ENCODE measurements at regions not wholly inside any gene's neighbourhood (a gene's known extent, or its start where the extent isn't known, plus 50 kb on each side); places are given as distances from the start of the nearest gene placed in this dataset.

- no peak for TF ChIP-seq CTCF (IDR thresholded peaks at IDR 0.05)
- intact Hi-C loops (cut with DNase I), result no loop called here
- no peak overlapping the region for H3K27ac ChIP-seq
- H3K36me3 ChIP-seq, result no peaks in the 10 kb centered on the region
- DNase-seq, result no peak
- H3K9me3 ChIP-seq, result no peaks in the 10 kb centered on the region
- H3K27me3 ChIP-seq (ENCODE audit: low read depth), result no peaks in the 10 kb centered on the region
- no peaks in the 10 kb centered on the region for H3K4me1 ChIP-seq
- ATAC-seq, result no peak
- H3K4me3 ChIP-seq, result no peak overlapping the region
Measured at GRCh38 chr13:75165543-75166230, 316.3 kb downstream of the TBC1D4 start.

DNA sequence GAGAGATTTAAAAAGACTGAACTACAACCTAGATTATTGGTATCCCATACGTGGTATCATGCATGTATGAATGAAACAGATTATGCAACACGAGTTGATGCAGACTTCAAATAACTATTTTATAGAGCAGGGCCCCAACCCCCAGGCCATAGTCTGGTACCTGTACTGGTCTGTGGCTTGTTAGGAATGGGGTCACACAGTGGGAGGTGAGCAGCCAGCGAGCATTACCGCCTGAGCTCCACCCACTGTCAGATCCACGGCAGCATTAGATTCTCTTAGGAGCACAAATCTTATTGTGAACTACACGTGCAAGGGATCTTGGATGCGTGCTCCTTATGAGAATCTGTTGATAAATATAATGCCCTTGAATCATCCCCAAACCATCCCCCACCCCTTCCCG is 320.2 kb downstream of the TBC1D4 start:
- Histone ChIP-seq H3K9me3 (no peaks in the 10 kb centered on the region), H3K4me3 (no peak overlapping the region), H3K27ac (no peak overlapping the region), H3K4me1 (no peaks in the 10 kb centered on the region), H3K36me3 (no peaks in the 10 kb centered on the region), H3K27me3 (ENCODE audit: low read depth) (no peaks in the 10 kb centered on the region)
- no peak for TF ChIP-seq CTCF (IDR thresholded peaks at IDR 0.05)
- ATAC-seq (no peak), DNase-seq (no peak)
- intact Hi-C loops (cut with DNase I), result no loop called here

GRCh38 chr13:75160984-75161383 is 321.0 kb downstream of the TBC1D4 start:
- DNase-seq (no peak), ATAC-seq (no peak)
- Histone ChIP-seq H3K4me3 (no peak overlapping the region), H3K27ac (no peak overlapping the region), H3K27me3 (ENCODE audit: low read depth) (no peaks in the 10 kb centered on the region), H3K4me1 (no peaks in the 10 kb centered on the region), H3K36me3 (no peaks in the 10 kb centered on the region), H3K9me3 (no peaks in the 10 kb centered on the region)
- no peak for TF ChIP-seq CTCF (IDR thresholded peaks at IDR 0.05)
- intact Hi-C loops (cut with DNase I), result no loop called here

GRCh38 chr13:75154331-75154730 is 327.6 kb downstream of the TBC1D4 start:
- Histone ChIP-seq H3K27ac (no peak overlapping the region), H3K36me3 (no peaks in the 10 kb centered on the region), H3K27me3 (ENCODE audit: low read depth) (no peaks in the 10 kb centered on the region), H3K4me3 (no peak overlapping the region), H3K4me1 (no peaks in the 10 kb centered on the region), H3K9me3 (no peaks in the 10 kb centered on the region)
- intact Hi-C loops (cut with DNase I), result no loop called here
- no peak for TF ChIP-seq CTCF (IDR thresholded peaks at IDR 0.05)
- ATAC-seq (no peak), DNase-seq (no peak)

DNA sequence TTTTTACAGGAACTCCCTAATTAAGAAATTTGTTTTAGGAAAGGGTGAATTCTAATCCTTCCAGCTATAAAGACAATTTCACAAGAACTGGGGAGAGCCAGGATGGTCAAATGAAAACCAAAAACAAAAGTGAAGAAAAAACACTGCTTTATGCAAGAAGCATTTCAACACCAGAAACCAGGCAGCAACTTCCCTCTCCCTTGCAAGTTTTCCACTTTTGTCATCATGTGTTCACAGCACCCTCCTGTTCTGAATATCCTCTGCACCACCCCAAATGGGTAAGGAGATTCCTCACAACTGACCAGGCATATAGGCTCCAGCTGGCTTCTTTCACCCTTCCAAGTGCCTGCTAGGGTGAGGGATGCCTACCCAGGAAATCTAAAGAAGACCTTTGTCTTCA is 328.1 kb downstream of the TBC1D4 start:
- Histone ChIP-seq H3K36me3 (no peaks in the 10 kb centered on the region), H3K9me3 (no peaks in the 10 kb centered on the region), H3K27me3 (ENCODE audit: low read depth) (no peaks in the 10 kb centered on the region), H3K4me1 (no peaks in the 10 kb centered on the region), H3K27ac (no peak overlapping the region), H3K4me3 (no peak overlapping the region)
- no peak for TF ChIP-seq CTCF (IDR thresholded peaks at IDR 0.05)
- ATAC-seq (no peak), DNase-seq (no peak)
- intact Hi-C loops (cut with DNase I), result no loop called here

Measured in lower lobe of right lung (tissue), 2 donors.